Fibroblast of lung (primary cell): ENCODE measurements at regions not wholly inside any gene's neighbourhood (a gene's known extent, or its start where the extent isn't known, plus 50 kb on each side); places are given as distances from the start of the nearest gene placed in this dataset.

Experiments used
- CTCF ChIP-seq, 2 donors: IDR thresholded peaks in 1 of 2; conservative IDR thresholded peaks in 1 of 2; 1 replicate in 1 of 2; 2 replicates in 1 of 2; pipeline ENCODE4 v1.5.1; 2011 to 2012; ENCODE audit warnings: low read length in 2 of 2, control low read depth in 1 of 2, inconsistent platforms in 1 of 2, low read depth in 1 of 2, mild to moderate bottlenecking in 1 of 2
- EZH2 ChIP-seq: IDR thresholded peaks from 2 replicates; pipeline ENCODE4 v1.5.1; 2012; ENCODE audit warnings: low read length, control low read depth, mild to moderate bottlenecking; ENCODE audit errors: missing control alignments

DNA sequence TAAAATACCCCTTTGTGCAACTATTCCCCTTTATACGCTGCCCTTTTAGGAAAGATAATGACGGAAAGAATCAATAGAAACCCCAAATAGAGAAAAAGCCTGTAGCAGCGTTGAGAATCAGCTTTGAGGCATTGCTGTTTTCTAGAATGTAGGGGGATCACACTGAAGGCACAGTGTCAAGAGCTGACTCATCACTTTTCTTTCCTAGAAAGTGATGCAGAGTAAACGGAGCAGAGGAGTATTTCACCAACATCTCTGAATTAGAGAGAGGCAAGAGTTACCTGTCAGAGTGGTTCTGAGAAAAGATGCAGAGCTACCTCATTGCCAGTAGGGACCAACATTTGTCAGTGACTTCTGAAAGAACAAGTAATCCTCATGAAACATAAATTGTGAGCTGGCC lies 269.8 kb upstream of the TMC3 start:
- TF ChIP-seq CTCF (conservative IDR thresholded peaks at IDR 0.05 in 1 of 2, IDR thresholded peaks at IDR 0.05 in 1 of 2; ENCODE audit: low read depth in 1 of 2, low read length in 2 of 2) (no peak), EZH2 (no peak)
